ENCODE measurements at regions not wholly inside any gene's neighbourhood (a gene's known extent, or its start where the extent isn't known, plus 50 kb on each side); places are given as distances from the start of the nearest gene placed in this dataset.
"Not testable (repeated sequence)": the region's sequence is repeated elsewhere in the genome, so short reads cannot be mapped to it uniquely, and the experiment has no call there.

DNA sequence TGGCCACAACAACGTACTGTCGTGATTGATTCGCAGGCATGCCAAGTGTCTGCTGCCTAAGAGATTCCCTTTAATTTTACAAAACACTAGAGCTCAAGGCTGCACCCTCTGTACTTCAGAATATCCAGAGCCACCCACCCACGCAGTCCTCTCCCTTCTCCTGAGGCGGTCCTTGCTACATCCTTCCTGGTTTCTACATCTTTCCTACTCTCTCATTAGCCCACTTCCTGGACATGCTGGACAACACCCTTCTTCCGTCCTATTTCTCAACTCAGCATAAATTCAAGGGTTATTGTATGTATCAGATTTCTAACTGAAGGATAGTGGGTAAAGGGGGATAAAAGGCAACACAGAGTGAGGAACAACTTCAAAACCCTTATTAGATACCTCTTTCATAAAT is 148.4 kb upstream of the MAP3K1 start:
- CTCF ChIA-PET, result no interaction called here
- H4K20me1 ChIP-seq (ENCODE audit: insufficient read depth), result no peaks in the 10 kb centered on the region
- H3K4me3 ChIP-seq, result no peak overlapping the region
- H3K9me2 ChIP-seq (ENCODE audit: insufficient read depth), result no peaks in the 10 kb centered on the region
- POLR2A ChIA-PET (ENCODE audit: unreplicated experiment), result interaction anchor here (0.7 kb wide), 1 partner anchor 328 kb away, joined by 5 read pairs; no protein-coding TSS in a partner anchor
- TF ChIP-seq, protein P1, sequence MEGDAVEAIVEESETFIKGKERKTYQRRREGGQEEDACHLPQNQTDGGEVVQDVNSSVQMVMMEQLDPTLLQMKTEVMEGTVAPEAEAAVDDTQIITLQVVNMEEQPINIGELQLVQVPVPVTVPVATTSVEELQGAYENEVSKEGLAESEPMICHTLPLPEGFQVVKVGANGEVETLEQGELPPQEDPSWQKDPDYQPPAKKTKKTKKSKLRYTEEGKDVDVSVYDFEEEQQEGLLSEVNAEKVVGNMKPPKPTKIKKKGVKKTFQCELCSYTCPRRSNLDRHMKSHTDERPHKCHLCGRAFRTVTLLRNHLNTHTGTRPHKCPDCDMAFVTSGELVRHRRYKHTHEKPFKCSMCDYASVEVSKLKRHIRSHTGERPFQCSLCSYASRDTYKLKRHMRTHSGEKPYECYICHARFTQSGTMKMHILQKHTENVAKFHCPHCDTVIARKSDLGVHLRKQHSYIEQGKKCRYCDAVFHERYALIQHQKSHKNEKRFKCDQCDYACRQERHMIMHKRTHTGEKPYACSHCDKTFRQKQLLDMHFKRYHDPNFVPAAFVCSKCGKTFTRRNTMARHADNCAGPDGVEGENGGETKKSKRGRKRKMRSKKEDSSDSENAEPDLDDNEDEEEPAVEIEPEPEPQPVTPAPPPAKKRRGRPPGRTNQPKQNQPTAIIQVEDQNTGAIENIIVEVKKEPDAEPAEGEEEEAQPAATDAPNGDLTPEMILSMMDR (conservative IDR thresholded peaks at IDR 0.05), result no peak
- no peak for TF ChIP-seq EZH2 (IDR thresholded peaks at IDR 0.05; ENCODE audit: low read depth)
- BruUV-seq (replicated peaks), result no TSS peak
- intact Hi-C loops (cut with micrococcal nuclease; ENCODE audit: unreplicated experiment), result loop anchor here (5.0 kb wide), 2 partner anchors 90 to 150 kb away; partner anchors contain the start of gene MAP3K1
- no peak overlapping the region for H3K27ac ChIP-seq
- H3K27me3 ChIP-seq (ENCODE audit: insufficient read depth, low read depth), result no peaks in the 10 kb centered on the region
- no peak overlapping the region for H3K4me2 ChIP-seq
- no peaks in the 10 kb centered on the region for H3K79me2 ChIP-seq (ENCODE audit: low read depth)
- H3F3A ChIP-seq (ENCODE audit: insufficient read depth, low read depth), result peaks cover 19% of the 10 kb centered on the region
- DNase-seq, result no peak
- H3K36me3 ChIP-seq (ENCODE audit: low read depth), result no peaks in the 10 kb centered on the region
- H3K9me3 ChIP-seq (ENCODE audit: insufficient read depth, low read depth), result no peaks in the 10 kb centered on the region
- H2AFZ ChIP-seq, result no peak overlapping the region
- peaks cover 53% of the 10 kb centered on the region for H3K4me1 ChIP-seq (replicated peaks; ENCODE audit: insufficient read depth)

DNA sequence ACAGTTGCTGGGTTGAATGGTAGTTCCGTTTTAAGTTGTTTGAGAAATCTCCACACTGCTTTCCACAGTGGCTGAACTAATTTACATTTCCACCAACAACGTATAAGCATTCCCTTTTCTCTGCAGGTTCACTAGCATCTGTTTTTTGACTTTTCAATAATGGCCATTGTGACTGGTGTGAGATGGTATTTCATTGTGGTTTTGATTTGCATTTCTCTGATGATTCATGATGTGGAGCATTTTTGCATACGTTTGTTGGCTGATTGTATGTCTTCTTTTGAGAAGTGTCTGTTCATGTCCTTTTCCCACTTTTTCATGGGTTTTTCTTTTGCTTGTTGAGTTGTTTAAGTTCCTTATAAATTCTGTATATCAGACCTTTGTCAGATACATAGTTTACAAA is 150.2 kb upstream of the MAP3K1 start:
- H3K4me2 ChIP-seq; BruUV-seq (replicated peaks); H3K4me3 ChIP-seq; H4K20me1 ChIP-seq (ENCODE audit: insufficient read depth); H3K27ac ChIP-seq; H2AFZ ChIP-seq; CTCF ChIA-PET; H3K36me3 ChIP-seq (ENCODE audit: low read depth); H3K9me3 ChIP-seq (ENCODE audit: insufficient read depth, low read depth); H3K27me3 ChIP-seq (ENCODE audit: insufficient read depth, low read depth); H3K9me2 ChIP-seq (ENCODE audit: insufficient read depth); H3K79me2 ChIP-seq (ENCODE audit: low read depth); POLR2A ChIA-PET (ENCODE audit: unreplicated experiment): not testable (repeated sequence)
- peak in 1 of 2 experiments; percentile 43 for DNase-seq
- H3K4me1 ChIP-seq (replicated peaks; ENCODE audit: insufficient read depth), result peaks cover 35% of the 10 kb centered on the region
- peaks cover 15% of the 10 kb centered on the region for H3F3A ChIP-seq (ENCODE audit: insufficient read depth, low read depth)
- intact Hi-C loops (cut with micrococcal nuclease; ENCODE audit: unreplicated experiment), result loop anchor here (5.0 kb wide), 2 partner anchors 92 to 152 kb away; partner anchors contain the start of gene MAP3K1

DNA sequence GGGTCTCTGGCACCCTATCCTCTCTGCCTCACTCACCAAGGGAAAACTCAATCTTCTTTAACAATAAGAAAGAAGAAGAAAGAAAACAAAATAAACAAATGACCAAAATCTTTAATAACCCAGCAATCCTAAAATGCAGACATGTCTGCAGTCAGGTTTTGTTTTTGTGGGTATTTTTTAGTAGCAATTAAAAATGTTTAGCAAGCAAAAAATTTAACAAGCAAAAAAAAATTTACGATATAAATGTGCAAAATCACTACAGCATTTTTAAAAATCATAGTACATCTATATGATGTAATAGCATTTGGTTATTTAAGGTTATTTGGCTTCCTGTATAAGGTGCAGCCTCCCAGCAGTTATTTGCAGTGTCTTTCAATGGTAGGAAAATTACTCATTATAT is 151.3 kb upstream of the MAP3K1 start:
- peaks cover 31% of the 10 kb centered on the region for H3K4me1 ChIP-seq (replicated peaks; ENCODE audit: insufficient read depth)
- H3K27ac ChIP-seq, result no peak overlapping the region
- H3K36me3 ChIP-seq (ENCODE audit: low read depth), result no peaks in the 10 kb centered on the region
- no peaks in the 10 kb centered on the region for H4K20me1 ChIP-seq (ENCODE audit: insufficient read depth)
- intact Hi-C loops (cut with micrococcal nuclease; ENCODE audit: unreplicated experiment), result no loop called here
- no peaks in the 10 kb centered on the region for H3K79me2 ChIP-seq (ENCODE audit: low read depth)
- H3K9me2 ChIP-seq (ENCODE audit: insufficient read depth), result no peaks in the 10 kb centered on the region
- ChIA-PET CTCF (no interaction called here), POLR2A (ENCODE audit: unreplicated experiment) (no interaction called here)
- no peak overlapping the region for H3K4me3 ChIP-seq
- BruUV-seq (replicated peaks), result no TSS peak
- no peak for DNase-seq
- TF ChIP-seq EZH2 (IDR thresholded peaks at IDR 0.05; ENCODE audit: low read depth), result no peak
- TF ChIP-seq, protein P1 (conservative IDR thresholded peaks at IDR 0.05), result no peak
- H3F3A ChIP-seq (ENCODE audit: insufficient read depth, low read depth), result peaks cover 5% of the 10 kb centered on the region; the same call in 1 of the 2 replicates
- no peaks in the 10 kb centered on the region for H3K27me3 ChIP-seq (ENCODE audit: insufficient read depth, low read depth)
- no peak overlapping the region for H3K4me2 ChIP-seq
- H2AFZ ChIP-seq, result no peak overlapping the region
- H3K9me3 ChIP-seq (ENCODE audit: insufficient read depth, low read depth), result no peaks in the 10 kb centered on the region

DNA sequence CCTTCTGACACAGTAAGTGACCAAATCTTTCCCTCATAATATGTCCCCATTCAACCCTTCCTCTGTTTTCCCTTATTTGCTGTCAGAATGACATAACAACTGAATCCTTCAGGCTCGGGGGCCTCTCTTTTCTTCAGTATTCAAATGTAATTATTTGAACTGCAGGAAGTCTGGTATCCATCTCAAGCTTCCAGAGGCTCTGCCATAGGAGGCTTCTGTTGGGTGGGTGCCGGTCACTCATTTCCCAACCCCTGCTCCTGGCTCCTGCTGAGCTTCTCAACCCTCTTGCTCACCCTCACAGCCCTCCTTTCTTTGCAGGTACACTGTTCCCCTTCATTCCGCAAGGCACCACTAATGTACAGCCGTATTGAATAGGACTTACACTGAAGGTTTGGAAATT is 151.8 kb upstream of the MAP3K1 start:
- no peaks in the 10 kb centered on the region for H3K9me2 ChIP-seq (ENCODE audit: insufficient read depth)
- DNase-seq, result no peak
- no TSS peak for BruUV-seq (replicated peaks)
- H3K27ac ChIP-seq, result no peak overlapping the region
- H3F3A ChIP-seq (ENCODE audit: insufficient read depth, low read depth), result peaks cover 2% of the 10 kb centered on the region; the same call in 1 of the 2 replicates
- H2AFZ ChIP-seq, result no peak overlapping the region
- no peak overlapping the region for H3K4me2 ChIP-seq
- intact Hi-C loops (cut with micrococcal nuclease; ENCODE audit: unreplicated experiment), result no loop called here
- no peaks in the 10 kb centered on the region for H3K9me3 ChIP-seq (ENCODE audit: insufficient read depth, low read depth)
- ChIA-PET CTCF (no interaction called here), POLR2A (ENCODE audit: unreplicated experiment) (no interaction called here)
- no peaks in the 10 kb centered on the region for H3K79me2 ChIP-seq (ENCODE audit: low read depth)
- H4K20me1 ChIP-seq (ENCODE audit: insufficient read depth), result no peaks in the 10 kb centered on the region
- H3K4me1 ChIP-seq (replicated peaks; ENCODE audit: insufficient read depth), result peaks cover 31% of the 10 kb centered on the region
- H3K36me3 ChIP-seq (ENCODE audit: low read depth), result no peaks in the 10 kb centered on the region
- H3K27me3 ChIP-seq (ENCODE audit: insufficient read depth, low read depth), result no peaks in the 10 kb centered on the region
- H3K4me3 ChIP-seq, result no peak overlapping the region
- TF ChIP-seq, protein P1 (conservative IDR thresholded peaks at IDR 0.05), result no peak
- no peak for TF ChIP-seq EZH2 (IDR thresholded peaks at IDR 0.05; ENCODE audit: low read depth)

All from PC-9 (cell line).